H9 (cell line): ENCODE measurements at regions not wholly inside any gene's neighbourhood (a gene's known extent, or its start where the extent isn't known, plus 50 kb on each side); places are given as distances from the start of the nearest gene placed in this dataset.

Experiments used
- DNase-seq: peaks from one replicate; pipeline ENCODE4 v3.0.0-alpha.2; 2017
- H2AFZ ChIP-seq: one replicate; pipeline ENCODE4 v1.6.1; 2013; ENCODE audit warnings: mild to moderate bottlenecking, low read length, control low read depth, moderate library complexity
- H2AK5ac ChIP-seq: 2 replicates; pipeline ENCODE4 v1.6.1; 2013; ENCODE audit warnings: low read length, control low read depth, mixed read lengths; ENCODE audit not compliant: insufficient read length
- H2BK120ac ChIP-seq: one replicate; pipeline ENCODE4 v1.6.1; 2013; ENCODE audit warnings: low read depth, mild to moderate bottlenecking, low read length, control low read depth, inconsistent platforms; ENCODE audit not compliant: poor library complexity, severe bottlenecking
- H2BK12ac ChIP-seq: 2 replicates; pipeline ENCODE4 v1.6.1; 2013; ENCODE audit warnings: low read length, control low read depth, mixed read lengths, low read depth; ENCODE audit not compliant: insufficient read length
- H2BK15ac ChIP-seq: 2 replicates; pipeline ENCODE4 v1.6.1; 2013; ENCODE audit warnings: low read depth, low read length, control low read depth
- H2BK20ac ChIP-seq: one replicate; pipeline ENCODE4 v1.6.1; 2013; ENCODE audit warnings: low read depth, mild to moderate bottlenecking, low read length, control low read depth, inconsistent platforms; ENCODE audit not compliant: poor library complexity, severe bottlenecking
- H2BK5ac ChIP-seq: 2 replicates; pipeline ENCODE4 v1.6.1; 2013; ENCODE audit warnings: low read length, control low read depth, mixed read lengths; ENCODE audit not compliant: insufficient read length
- H3K14ac ChIP-seq: 2 replicates; pipeline ENCODE4 v1.6.1; 2013; ENCODE audit warnings: low read length, control low read depth; ENCODE audit not compliant: insufficient read depth
- H3K18ac ChIP-seq: 2 replicates; pipeline ENCODE4 v1.6.1; 2013; ENCODE audit warnings: low read depth, mild to moderate bottlenecking, mixed read lengths, low read length, control low read depth; ENCODE audit not compliant: insufficient read length
- H3K23ac ChIP-seq: 2 replicates; pipeline ENCODE4 v1.6.1; 2013; ENCODE audit warnings: low read length, control low read depth, mixed read lengths, low read depth; ENCODE audit not compliant: insufficient read length
- H3K23me2 ChIP-seq: 2 replicates; pipeline ENCODE4 v1.6.1; 2013; ENCODE audit warnings: low read depth, mild to moderate bottlenecking, mixed read lengths, low read length, control low read depth; ENCODE audit not compliant: insufficient read length, poor library complexity, severe bottlenecking
- H3K27ac ChIP-seq: 2 replicates; pipeline ENCODE4 v1.5.1; 2013; ENCODE audit warnings: low read length, control low read depth, mixed read lengths, low read depth; ENCODE audit not compliant: insufficient read length
- H3K27me3 ChIP-seq: 2 replicates; pipeline ENCODE4 v1.6.1; 2013; ENCODE audit warnings: low read length, control low read depth, inconsistent platforms; ENCODE audit not compliant: insufficient read depth
- H3K4ac ChIP-seq: 2 replicates; pipeline ENCODE4 v1.6.1; 2013; ENCODE audit warnings: low read depth, mild to moderate bottlenecking, control low read depth, inconsistent platforms, low read length, moderate library complexity
- H3K4me1 ChIP-seq: 2 replicates; pipeline ENCODE4 v1.6.1; 2013; ENCODE audit warnings: low read length, control low read depth, inconsistent platforms; ENCODE audit not compliant: insufficient read depth
- H3K4me2 ChIP-seq: 2 replicates; pipeline ENCODE4 v1.6.1; 2013; ENCODE audit warnings: low read length, control low read depth, mixed read lengths; ENCODE audit not compliant: insufficient read length, insufficient read depth
- H3K56ac ChIP-seq: 2 replicates; pipeline ENCODE4 v1.6.1; 2013; ENCODE audit warnings: low read depth, mild to moderate bottlenecking, mixed read lengths, low read length, control low read depth; ENCODE audit not compliant: insufficient read length
- H3K79me1 ChIP-seq: 2 replicates; pipeline ENCODE4 v1.6.1; 2013; ENCODE audit warnings: low read depth, mild to moderate bottlenecking, moderate library complexity, low read length, control low read depth, inconsistent platforms; ENCODE audit not compliant: insufficient read depth, poor library complexity, severe bottlenecking
- H3K79me2 ChIP-seq: 2 replicates; pipeline ENCODE4 v1.6.1; 2013; ENCODE audit warnings: low read length, control low read depth, inconsistent platforms; ENCODE audit not compliant: insufficient read depth
- H3K9ac ChIP-seq: 2 replicates; pipeline ENCODE4 v1.6.1; 2013; ENCODE audit warnings: low read length, control low read depth, mixed read lengths; ENCODE audit not compliant: insufficient read length; ENCODE audit errors: extremely low read depth
- H3K9me3 ChIP-seq: one replicate; pipeline ENCODE4 v1.6.1; 2013; ENCODE audit warnings: low read depth, low read length, inconsistent platforms; ENCODE audit not compliant: control insufficient read depth
- H3T11ph ChIP-seq: one replicate; pipeline ENCODE4 v1.6.1; 2013; ENCODE audit warnings: mild to moderate bottlenecking, low read length, control low read depth, inconsistent platforms
- H4K20me1 ChIP-seq: one replicate; pipeline ENCODE4 v1.6.1; 2013; ENCODE audit not compliant: control insufficient read depth, insufficient read length, insufficient read depth
- H4K5ac ChIP-seq: 2 replicates; pipeline ENCODE4 v1.6.1; 2013; ENCODE audit warnings: low read depth, mild to moderate bottlenecking, mixed read lengths, low read length, control low read depth; ENCODE audit not compliant: insufficient read length
- H4K8ac ChIP-seq: replicated peaks from 2 replicates; pipeline ENCODE4 v1.6.1; 2013; ENCODE audit warnings: low read length, control low read depth, mixed read lengths, low read depth; ENCODE audit not compliant: insufficient read length
- H4K91ac ChIP-seq: 2 replicates; pipeline ENCODE4 v1.6.1; 2013; ENCODE audit warnings: low read depth, mild to moderate bottlenecking, moderate library complexity, mixed read lengths, low read length, control low read depth; ENCODE audit not compliant: insufficient read length
- H3K27ac Mint-ChIP-seq, 3 experiments: 2 replicates in 2 of 3; 3 replicates in 1 of 3; pipeline ENCODE4 v1.8.0; 2020 to 2021; ENCODE audit warnings: mixed read lengths in 3 of 3, mild to moderate bottlenecking in 1 of 3, moderate library complexity in 1 of 3
- H3K27me3 Mint-ChIP-seq: 2 replicates; pipeline ENCODE4 v1.8.0; 2021; ENCODE audit warnings: low read depth, mild to moderate bottlenecking, moderate library complexity, mixed read lengths
- H3K36me3 Mint-ChIP-seq, 3 experiments: 2 replicates in 2 of 3; 3 replicates in 1 of 3; pipeline ENCODE4 v1.8.0; 2020 to 2021; ENCODE audit warnings: low read depth in 3 of 3, mixed read lengths in 3 of 3; ENCODE audit not compliant: insufficient read depth in 1 of 3
- H3K4me1 Mint-ChIP-seq, 2 experiments: 2 replicates each; pipeline ENCODE4 v1.8.0; 2020; ENCODE audit warnings: mixed read lengths in 2 of 2
- H3K4me3 Mint-ChIP-seq, 2 experiments: 2 replicates in 1 of 2; 3 replicates in 1 of 2; pipeline ENCODE4 v1.8.0; 2020 to 2021; ENCODE audit warnings: mild to moderate bottlenecking in 2 of 2, mixed read lengths in 2 of 2, moderate library complexity in 1 of 2
- H3K9me3 Mint-ChIP-seq, 2 experiments: 2 replicates in 1 of 2; 3 replicates in 1 of 2; pipeline ENCODE4 v1.8.0; 2020; ENCODE audit warnings: mild to moderate bottlenecking in 2 of 2, mixed read lengths in 2 of 2, moderate library complexity in 1 of 2
- WGBS: extraction: QIAGEN DNeasy Blood & Tissue Kit; methylation state at CpG from one replicate; pipeline ENCODE4 v1.1.7; 2013; ENCODE audit warnings: missing lambda C conversion rate, low lambda C conversion rate, mixed read lengths; ENCODE audit not compliant: insufficient read length; ENCODE audit errors: extremely low coverage; 5-methylcytosine and 5-hydroxymethylcytosine counted together
- TF ChIP-seq, protein P1 (sequence below): fragments of 200-600 bp; sonication (generic); conservative IDR thresholded peaks from 3 replicates; pipeline ENCODE4 v1.8.0; 2021; ENCODE audit warnings: antibody characterized with exemption, mild to moderate bottlenecking

- no CpG with 5 or more reads among the region's 4 CpGs for WGBS
- H2BK15ac ChIP-seq: no peak overlapping the region
- no peak overlapping the region for H3K14ac ChIP-seq
- no peaks in the 10 kb centered on the region for H3K79me1 ChIP-seq
- no peak overlapping the region for H4K5ac ChIP-seq
- no peaks in the 10 kb centered on the region for H3K79me2 ChIP-seq
- TF ChIP-seq, protein P1, sequence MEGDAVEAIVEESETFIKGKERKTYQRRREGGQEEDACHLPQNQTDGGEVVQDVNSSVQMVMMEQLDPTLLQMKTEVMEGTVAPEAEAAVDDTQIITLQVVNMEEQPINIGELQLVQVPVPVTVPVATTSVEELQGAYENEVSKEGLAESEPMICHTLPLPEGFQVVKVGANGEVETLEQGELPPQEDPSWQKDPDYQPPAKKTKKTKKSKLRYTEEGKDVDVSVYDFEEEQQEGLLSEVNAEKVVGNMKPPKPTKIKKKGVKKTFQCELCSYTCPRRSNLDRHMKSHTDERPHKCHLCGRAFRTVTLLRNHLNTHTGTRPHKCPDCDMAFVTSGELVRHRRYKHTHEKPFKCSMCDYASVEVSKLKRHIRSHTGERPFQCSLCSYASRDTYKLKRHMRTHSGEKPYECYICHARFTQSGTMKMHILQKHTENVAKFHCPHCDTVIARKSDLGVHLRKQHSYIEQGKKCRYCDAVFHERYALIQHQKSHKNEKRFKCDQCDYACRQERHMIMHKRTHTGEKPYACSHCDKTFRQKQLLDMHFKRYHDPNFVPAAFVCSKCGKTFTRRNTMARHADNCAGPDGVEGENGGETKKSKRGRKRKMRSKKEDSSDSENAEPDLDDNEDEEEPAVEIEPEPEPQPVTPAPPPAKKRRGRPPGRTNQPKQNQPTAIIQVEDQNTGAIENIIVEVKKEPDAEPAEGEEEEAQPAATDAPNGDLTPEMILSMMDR: no peak
- DNase-seq: no peak
- H2BK120ac ChIP-seq: no peak overlapping the region
- no peaks in the 10 kb centered on the region for H4K20me1 ChIP-seq
- H3K4me3 Mint-ChIP-seq: no peak overlapping the region
- H4K91ac ChIP-seq: no peak overlapping the region
- no peaks in the 10 kb centered on the region; the same call in 1 of the 2 replicates for H3K27me3 Mint-ChIP-seq
- no peak overlapping the region for H2BK5ac ChIP-seq
- no peak overlapping the region for H3K4ac ChIP-seq
- no peak overlapping the region for H4K8ac ChIP-seq
- H3K27ac Mint-ChIP-seq: no peak overlapping the region
- no peaks in the 10 kb centered on the region for H3K36me3 Mint-ChIP-seq
- H3K4me1 ChIP-seq: no peaks in the 10 kb centered on the region
- no peak overlapping the region for H2AK5ac ChIP-seq
- no peak overlapping the region for H2BK12ac ChIP-seq
- H3K4me1 Mint-ChIP-seq: no peaks in the 10 kb centered on the region
- H2BK20ac ChIP-seq: no peak overlapping the region
- no peaks in the 10 kb centered on the region for H3K9me3 ChIP-seq
- H3K18ac ChIP-seq: no peak overlapping the region
- no peaks in the 10 kb centered on the region for H3K27me3 ChIP-seq
- H3T11ph ChIP-seq: no peak overlapping the region
- H3K23ac ChIP-seq: no peak overlapping the region
- H3K56ac ChIP-seq: no peak overlapping the region
- H3K27ac ChIP-seq: no peak overlapping the region
- no peak overlapping the region for H3K4me2 ChIP-seq
- H2AFZ ChIP-seq: no peak overlapping the region
- no peak overlapping the region for H3K9ac ChIP-seq
- peaks cover 0 to under 1% of the 10 kb centered on the region in 2 experiments; a peak in 1 of 5 replicates for H3K9me3 Mint-ChIP-seq
- H3K23me2 ChIP-seq: no peaks in the 10 kb centered on the region
Measured at GRCh38 chr2:22867973-22868372, 517.0 kb upstream of the KLHL29 start.
